Adrenal gland (tissue), 5 donors: ENCODE measurements at regions not wholly inside any gene's neighbourhood (a gene's known extent, or its start where the extent isn't known, plus 50 kb on each side); places are given as distances from the start of the nearest gene placed in this dataset.

ENCODE experiments used
- POLR2A ChIP-seq, 2 donors: fragments of 450-650 bp; IDR thresholded peaks; one replicate each; pipeline ENCODE4 v1.6.1; 2017; ENCODE audit warnings: antibody characterized with exemption in 2 of 2, mild to moderate bottlenecking in 2 of 2, moderate library complexity in 1 of 2
- TF ChIP-seq, protein P1 (sequence below), 6 experiments: fragments of 450-650 bp in 4 of 6; fragments of 200-600 bp in 2 of 6; sonication (generic) in 1 of 6; IDR thresholded peaks; 1 replicate in 5 of 6; 2 replicates in 1 of 6; pipeline versions ENCODE4 v1.5.1 to v1.8.0; 2016 to 2021; ENCODE audit warnings: antibody characterized with exemption in 6 of 6, mild to moderate bottlenecking in 2 of 6, moderate library complexity in 1 of 6
- donor health status: DM: no; HTN: no; CAD: no.

DNA sequence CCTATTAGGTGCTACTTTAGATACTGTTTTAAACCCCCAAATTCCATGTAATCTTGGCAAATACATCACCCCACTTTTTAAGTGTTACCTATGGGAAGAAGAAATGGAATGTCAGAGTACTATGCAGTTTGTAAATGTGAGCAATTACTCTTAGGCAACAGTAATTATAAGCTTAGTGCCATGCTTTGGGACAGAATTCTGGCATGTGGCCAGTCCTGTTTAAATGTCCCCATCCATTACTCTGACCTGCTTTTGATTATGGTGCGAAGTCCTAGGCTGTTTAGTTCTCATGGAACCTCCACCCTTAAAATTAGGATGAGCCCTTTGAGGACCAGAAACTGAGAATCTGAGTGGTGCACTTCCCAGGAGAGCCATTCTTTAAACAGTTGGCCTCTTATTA, 321.4 kb upstream of the RGS6 start:
- TF ChIP-seq, protein P1, sequence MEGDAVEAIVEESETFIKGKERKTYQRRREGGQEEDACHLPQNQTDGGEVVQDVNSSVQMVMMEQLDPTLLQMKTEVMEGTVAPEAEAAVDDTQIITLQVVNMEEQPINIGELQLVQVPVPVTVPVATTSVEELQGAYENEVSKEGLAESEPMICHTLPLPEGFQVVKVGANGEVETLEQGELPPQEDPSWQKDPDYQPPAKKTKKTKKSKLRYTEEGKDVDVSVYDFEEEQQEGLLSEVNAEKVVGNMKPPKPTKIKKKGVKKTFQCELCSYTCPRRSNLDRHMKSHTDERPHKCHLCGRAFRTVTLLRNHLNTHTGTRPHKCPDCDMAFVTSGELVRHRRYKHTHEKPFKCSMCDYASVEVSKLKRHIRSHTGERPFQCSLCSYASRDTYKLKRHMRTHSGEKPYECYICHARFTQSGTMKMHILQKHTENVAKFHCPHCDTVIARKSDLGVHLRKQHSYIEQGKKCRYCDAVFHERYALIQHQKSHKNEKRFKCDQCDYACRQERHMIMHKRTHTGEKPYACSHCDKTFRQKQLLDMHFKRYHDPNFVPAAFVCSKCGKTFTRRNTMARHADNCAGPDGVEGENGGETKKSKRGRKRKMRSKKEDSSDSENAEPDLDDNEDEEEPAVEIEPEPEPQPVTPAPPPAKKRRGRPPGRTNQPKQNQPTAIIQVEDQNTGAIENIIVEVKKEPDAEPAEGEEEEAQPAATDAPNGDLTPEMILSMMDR (IDR thresholded peaks at IDR 0.05): no peak
- no peak for TF ChIP-seq POLR2A (IDR thresholded peaks at IDR 0.05)
